Liver (tissue), 3 donors: ENCODE measurements at regions not wholly inside any gene's neighbourhood (a gene's known extent, or its start where the extent isn't known, plus 50 kb on each side); places are given as distances from the start of the nearest gene placed in this dataset.

ENCODE experiments used
- TF ChIP-seq, protein P1 (sequence below): fragments of 150-350 bp; IDR thresholded peaks from 2 replicates; pipeline ENCODE4 v1.5.1; 2017; ENCODE audit warnings: improper control_type of control experiment, low read depth, low read length; ENCODE audit not compliant: missing input control
- TF ChIP-seq, protein P2 (sequence below): IDR thresholded peaks from 2 replicates; pipeline ENCODE4 v1.6.1; 2016; ENCODE audit warnings: antibody characterized with exemption
- TF ChIP-seq, protein P3 (sequence below): IDR thresholded peaks from 2 replicates; pipeline ENCODE4 v1.6.1; 2016; ENCODE audit warnings: antibody characterized with exemption
- donor health status: healthy.
- donor health status: healthy.

DNA sequence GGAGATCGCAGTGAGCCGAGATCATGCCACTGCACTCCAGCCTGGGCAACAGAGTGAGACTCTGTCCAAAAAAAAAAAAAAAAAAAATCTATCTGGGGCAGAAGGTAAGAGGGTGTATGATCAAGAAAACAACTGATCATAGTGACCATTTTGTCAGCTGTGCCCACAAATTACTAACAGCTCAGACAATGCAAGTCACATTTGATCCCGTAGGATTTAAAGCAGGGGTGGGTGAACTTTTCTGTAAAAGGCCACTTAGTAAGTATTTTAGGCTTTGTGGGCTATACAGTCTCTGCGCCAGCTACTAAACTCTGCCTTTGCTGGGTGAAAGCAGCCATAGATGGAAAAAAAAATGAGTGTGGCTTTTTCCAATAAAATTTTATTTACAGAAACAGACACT, 57.6 kb upstream of the ABI3BP start:
- TF ChIP-seq, protein P1, sequence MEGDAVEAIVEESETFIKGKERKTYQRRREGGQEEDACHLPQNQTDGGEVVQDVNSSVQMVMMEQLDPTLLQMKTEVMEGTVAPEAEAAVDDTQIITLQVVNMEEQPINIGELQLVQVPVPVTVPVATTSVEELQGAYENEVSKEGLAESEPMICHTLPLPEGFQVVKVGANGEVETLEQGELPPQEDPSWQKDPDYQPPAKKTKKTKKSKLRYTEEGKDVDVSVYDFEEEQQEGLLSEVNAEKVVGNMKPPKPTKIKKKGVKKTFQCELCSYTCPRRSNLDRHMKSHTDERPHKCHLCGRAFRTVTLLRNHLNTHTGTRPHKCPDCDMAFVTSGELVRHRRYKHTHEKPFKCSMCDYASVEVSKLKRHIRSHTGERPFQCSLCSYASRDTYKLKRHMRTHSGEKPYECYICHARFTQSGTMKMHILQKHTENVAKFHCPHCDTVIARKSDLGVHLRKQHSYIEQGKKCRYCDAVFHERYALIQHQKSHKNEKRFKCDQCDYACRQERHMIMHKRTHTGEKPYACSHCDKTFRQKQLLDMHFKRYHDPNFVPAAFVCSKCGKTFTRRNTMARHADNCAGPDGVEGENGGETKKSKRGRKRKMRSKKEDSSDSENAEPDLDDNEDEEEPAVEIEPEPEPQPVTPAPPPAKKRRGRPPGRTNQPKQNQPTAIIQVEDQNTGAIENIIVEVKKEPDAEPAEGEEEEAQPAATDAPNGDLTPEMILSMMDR: no peak
- TF ChIP-seq, protein P2, sequence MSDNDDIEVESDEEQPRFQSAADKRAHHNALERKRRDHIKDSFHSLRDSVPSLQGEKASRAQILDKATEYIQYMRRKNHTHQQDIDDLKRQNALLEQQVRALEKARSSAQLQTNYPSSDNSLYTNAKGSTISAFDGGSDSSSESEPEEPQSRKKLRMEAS: no peak
- TF ChIP-seq, protein P3, sequence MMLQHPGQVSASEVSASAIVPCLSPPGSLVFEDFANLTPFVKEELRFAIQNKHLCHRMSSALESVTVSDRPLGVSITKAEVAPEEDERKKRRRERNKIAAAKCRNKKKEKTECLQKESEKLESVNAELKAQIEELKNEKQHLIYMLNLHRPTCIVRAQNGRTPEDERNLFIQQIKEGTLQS: no peak
